ENCODE measurements at regions not wholly inside any gene's neighbourhood (a gene's known extent, or its start where the extent isn't known, plus 50 kb on each side); places are given as distances from the start of the nearest gene placed in this dataset.

DNA sequence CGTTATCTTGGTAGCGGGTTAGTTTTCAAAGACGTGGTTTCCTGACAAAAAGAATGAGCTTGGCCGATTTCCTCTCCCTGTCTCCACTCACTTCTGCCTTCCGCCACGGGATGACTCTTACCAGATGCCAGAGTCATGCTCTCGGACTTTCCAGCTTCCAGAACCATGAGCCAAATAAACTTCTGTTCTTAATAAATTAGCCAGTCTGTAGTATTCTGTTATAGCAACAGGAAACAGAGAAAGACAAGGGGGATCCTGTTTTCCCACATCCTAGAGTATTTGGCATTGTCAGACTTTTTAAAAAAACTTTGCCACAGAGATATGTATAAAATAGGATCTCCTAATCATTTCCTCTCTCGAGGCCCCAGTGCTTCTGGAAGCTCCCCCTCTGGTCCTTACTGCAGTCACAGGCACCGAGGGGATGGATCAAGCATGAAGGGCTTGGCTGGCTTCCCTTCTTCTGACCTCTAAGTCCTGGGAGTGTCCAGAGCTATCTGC lies 84.9 kb upstream of the NAA20 start:
- peaks cover 27% of the 10 kb centered on the region for H3K79me2 ChIP-seq (ENCODE audit: insufficient read depth, low read length)
- no peaks in the 10 kb centered on the region for H3K9me3 ChIP-seq (replicated peaks in 1 of 2; ENCODE audit: control insufficient read depth in 1 of 2, insufficient read depth in 1 of 2, low read length in 2 of 2)
- WGBS (ENCODE audit: insufficient coverage), result 0% methylated on average over 4 of the region's 9 CpGs
- Mint-ChIP-seq H3K27ac (peak overlapping the region; percentile 77 to 99 (median 86)), H3K4me1 (peaks cover 88% of the 10 kb centered on the region), H3K9me3 (peaks cover 0 to 2% (median 0%) of the 10 kb centered on the region in 7 donors), H3K36me3 (peaks cover 11 to 33% of the 10 kb centered on the region in 2 donors), H3K4me3 (peak overlapping the region in 1 of 2 donors; percentile 62), H3K27me3 (ENCODE audit: low read depth in 3 of 3) (peaks cover 0 to 2% (median 0%) of the 10 kb centered on the region in 3 donors)
- intact Hi-C loops (cut with micrococcal nuclease), result loop anchor here in 1 of 2 donors (10.0 kb wide), 1 partner anchor 47 kb away; no protein-coding TSS in a partner anchor
- TF ChIP-seq, protein P1, sequence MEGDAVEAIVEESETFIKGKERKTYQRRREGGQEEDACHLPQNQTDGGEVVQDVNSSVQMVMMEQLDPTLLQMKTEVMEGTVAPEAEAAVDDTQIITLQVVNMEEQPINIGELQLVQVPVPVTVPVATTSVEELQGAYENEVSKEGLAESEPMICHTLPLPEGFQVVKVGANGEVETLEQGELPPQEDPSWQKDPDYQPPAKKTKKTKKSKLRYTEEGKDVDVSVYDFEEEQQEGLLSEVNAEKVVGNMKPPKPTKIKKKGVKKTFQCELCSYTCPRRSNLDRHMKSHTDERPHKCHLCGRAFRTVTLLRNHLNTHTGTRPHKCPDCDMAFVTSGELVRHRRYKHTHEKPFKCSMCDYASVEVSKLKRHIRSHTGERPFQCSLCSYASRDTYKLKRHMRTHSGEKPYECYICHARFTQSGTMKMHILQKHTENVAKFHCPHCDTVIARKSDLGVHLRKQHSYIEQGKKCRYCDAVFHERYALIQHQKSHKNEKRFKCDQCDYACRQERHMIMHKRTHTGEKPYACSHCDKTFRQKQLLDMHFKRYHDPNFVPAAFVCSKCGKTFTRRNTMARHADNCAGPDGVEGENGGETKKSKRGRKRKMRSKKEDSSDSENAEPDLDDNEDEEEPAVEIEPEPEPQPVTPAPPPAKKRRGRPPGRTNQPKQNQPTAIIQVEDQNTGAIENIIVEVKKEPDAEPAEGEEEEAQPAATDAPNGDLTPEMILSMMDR (IDR thresholded peaks at IDR 0.05), result no peak
- DNase-seq, result peak; percentile 50 to 91 (median 70)
- H3K4me1 ChIP-seq (ENCODE audit: control insufficient read depth in 1 of 2, insufficient read depth in 2 of 2, low read length in 2 of 2), result peaks cover 80 to 87% of the 10 kb centered on the region in 2 donors
- peak overlapping the region; percentile 4 to 97 for H3K27ac ChIP-seq (ENCODE audit: low read depth in 1 of 2, low read length in 2 of 2)
- H3K27me3 ChIP-seq (ENCODE audit: control insufficient read depth in 2 of 2, insufficient read depth in 2 of 2, low read length in 2 of 2), result no peaks in the 10 kb centered on the region
- no peak overlapping the region for H3K9ac ChIP-seq (ENCODE audit: insufficient read depth, low read length, poor library complexity, severe bottlenecking)
- peak overlapping the region; percentile 37 for H2AFZ ChIP-seq (ENCODE audit: insufficient read depth, low read depth, low read length, poor library complexity, severe bottlenecking)
- H4K20me1 ChIP-seq (ENCODE audit: insufficient read depth, low read length), result no peaks in the 10 kb centered on the region
- H3K4me2 ChIP-seq (replicated peaks; ENCODE audit: extremely low read depth, low read length, poor library complexity, severe bottlenecking), result peak overlapping the region; percentile 34
- no peaks in the 10 kb centered on the region for H3K36me3 ChIP-seq (replicated peaks in 1 of 2; ENCODE audit: control insufficient read depth in 1 of 2, insufficient read depth in 2 of 2, low read length in 2 of 2)
- H3K4me3 ChIP-seq (replicated peaks in 1 of 3; ENCODE audit: low read depth in 2 of 3, low read length in 3 of 3), result peak overlapping the region in 1 of 3 experiments; percentile 34

DNA sequence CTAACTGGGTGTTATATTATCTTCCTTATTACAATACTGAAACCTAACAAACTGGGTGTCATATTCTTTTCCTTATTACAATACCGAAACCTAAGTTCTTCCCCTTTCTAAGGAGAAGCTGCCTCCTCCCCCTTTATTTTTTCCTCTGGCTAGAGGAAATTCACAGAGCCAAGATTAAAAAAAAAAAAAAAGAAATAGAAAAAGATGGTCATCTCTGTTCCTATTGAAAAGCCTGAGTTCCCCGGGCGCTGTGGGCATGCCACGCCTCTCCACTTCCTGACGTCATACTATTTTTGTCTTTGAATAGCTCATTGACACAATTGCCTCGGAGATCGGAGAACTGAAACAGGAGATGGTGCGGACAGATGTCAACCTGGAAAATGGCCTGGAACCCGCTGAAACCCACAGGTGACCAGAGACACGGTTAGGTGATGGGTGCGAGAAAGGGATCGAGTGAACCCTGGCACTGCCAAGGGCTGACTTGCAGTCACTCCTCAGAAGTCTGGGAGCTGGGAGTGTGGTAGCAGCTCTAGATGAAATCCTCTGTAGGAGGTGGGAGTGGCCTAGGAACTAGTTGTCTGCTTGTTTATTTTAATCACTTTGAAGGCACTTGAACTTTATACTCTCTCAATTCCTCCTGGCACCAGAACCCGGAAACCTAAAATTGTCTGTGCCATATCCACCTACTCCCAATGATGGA lies 82.2 kb upstream of the NAA20 start:
- WGBS (ENCODE audit: insufficient coverage), result 23% methylated on average over 12 of the region's 13 CpGs
- H3K27me3 ChIP-seq (ENCODE audit: control insufficient read depth in 2 of 2, insufficient read depth in 2 of 2, low read length in 2 of 2), result no peaks in the 10 kb centered on the region
- TF ChIP-seq, protein P1 (IDR thresholded peaks at IDR 0.05), result no peak
- H3K4me2 ChIP-seq (replicated peaks; ENCODE audit: extremely low read depth, low read length, poor library complexity, severe bottlenecking), result peak overlapping the region; percentile 81
- peak; percentile 93 to 96 (median 94) for DNase-seq
- H3K9me3 ChIP-seq (replicated peaks in 1 of 2; ENCODE audit: control insufficient read depth in 1 of 2, insufficient read depth in 1 of 2, low read length in 2 of 2), result no peaks in the 10 kb centered on the region
- H3K79me2 ChIP-seq (ENCODE audit: insufficient read depth, low read length), result peaks cover 53% of the 10 kb centered on the region
- peak overlapping the region; percentile 97 to 98 for H3K27ac ChIP-seq (ENCODE audit: low read depth in 1 of 2, low read length in 2 of 2)
- peak overlapping the region; percentile 82 to 91 for H3K4me3 Mint-ChIP-seq
- H3K4me1 Mint-ChIP-seq, result peaks cover 90% of the 10 kb centered on the region
- H3K9ac ChIP-seq (ENCODE audit: insufficient read depth, low read length, poor library complexity, severe bottlenecking), result peak overlapping the region; percentile 81
- H3K4me1 ChIP-seq (ENCODE audit: control insufficient read depth in 1 of 2, insufficient read depth in 2 of 2, low read length in 2 of 2), result peaks cover 83 to 89% of the 10 kb centered on the region in 2 donors
- intact Hi-C loops (cut with micrococcal nuclease), result loop anchor here (2.0 to 10.0 kb wide), 5 partner anchors 16 to 68 kb away; no protein-coding TSS in a partner anchor
- peak overlapping the region; percentile 95 to 100 (median 98) for H3K27ac Mint-ChIP-seq
- peaks cover 1 to 6% of the 10 kb centered on the region in 2 donors for H3K36me3 ChIP-seq (replicated peaks in 1 of 2; ENCODE audit: control insufficient read depth in 1 of 2, insufficient read depth in 2 of 2, low read length in 2 of 2)
- no peaks in the 10 kb centered on the region for H4K20me1 ChIP-seq (ENCODE audit: insufficient read depth, low read length)
- H3K27me3 Mint-ChIP-seq (ENCODE audit: low read depth in 3 of 3), result peaks cover 0 to 2% (median 1%) of the 10 kb centered on the region in 3 donors
- H3K4me3 ChIP-seq (replicated peaks in 1 of 3; ENCODE audit: low read depth in 2 of 3, low read length in 3 of 3), result peak overlapping the region; percentile 51 to 98 (median 83)
- peaks cover 26 to 53% of the 10 kb centered on the region in 2 donors for H3K36me3 Mint-ChIP-seq
- H2AFZ ChIP-seq (ENCODE audit: insufficient read depth, low read depth, low read length, poor library complexity, severe bottlenecking), result peak overlapping the region; percentile 20
- H3K9me3 Mint-ChIP-seq, result no peaks in the 10 kb centered on the region
